Activated CD8-positive, alpha-beta memory T cell treated with anti-CD3 and anti-CD28 coated beads, Interleukin-2, amount 50 U/mL, for 48 hours (primary cell): ENCODE measurements at regions not wholly inside any gene's neighbourhood (a gene's known extent, or its start where the extent isn't known, plus 50 kb on each side); places are given as distances from the start of the nearest gene placed in this dataset.

Experiments
- DNase-seq: peaks from one replicate; pipeline ENCODE4 v3.0.0-alpha.2; 2020

GRCh38 chr15:60217161-60217560, 180.6 kb downstream of the ANXA2 start:
- no peak for DNase-seq

GRCh38 chr15:60218256-60218655, 179.5 kb downstream of the ANXA2 start:
- DNase-seq: no peak

GRCh38 chr15:60219866-60220265, 177.9 kb downstream of the ANXA2 start:
- no peak for DNase-seq

- no peak for DNase-seq
Observed at GRCh38 chr15:60221356-60221755, 176.4 kb downstream of the ANXA2 start.

GRCh38 chr15:60222404-60222803, 175.4 kb downstream of the ANXA2 start:
- no peak for DNase-seq

GRCh38 chr15:60223176-60223575, 174.6 kb downstream of the ANXA2 start:
- DNase-seq: no peak

GRCh38 chr15:60226924-60227323, 170.9 kb downstream of the ANXA2 start:
- DNase-seq: no peak

GRCh38 chr15:60228101-60228500, 169.7 kb downstream of the ANXA2 start:
- DNase-seq: no peak

- no peak for DNase-seq
Observed at GRCh38 chr15:60228619-60229018, 169.2 kb downstream of the ANXA2 start.

- no peak for DNase-seq
Observed at GRCh38 chr15:60235951-60236710, 161.7 kb downstream of the ANXA2 start.

GRCh38 chr15:60237446-60237845, 160.3 kb downstream of the ANXA2 start:
- no peak for DNase-seq

- no peak for DNase-seq
Observed at GRCh38 chr15:60243769-60244168, 154.0 kb downstream of the ANXA2 start.

- no peak for DNase-seq
Observed at GRCh38 chr15:60244813-60245212, 153.0 kb downstream of the ANXA2 start.

GRCh38 chr15:60250316-60250715, 147.5 kb downstream of the ANXA2 start:
- DNase-seq: no peak

- DNase-seq: no peak
Observed at GRCh38 chr15:60251300-60252070, 146.3 kb downstream of the ANXA2 start.

- no peak for DNase-seq
Observed at GRCh38 chr15:60254416-60254815, 143.4 kb downstream of the ANXA2 start.

- DNase-seq: no peak
Observed at GRCh38 chr15:60255390-60255789, 142.4 kb downstream of the ANXA2 start.

GRCh38 chr15:60257591-60258159, 140.1 kb downstream of the ANXA2 start:
- DNase-seq: no peak

GRCh38 chr15:60259469-60259868, 138.3 kb downstream of the ANXA2 start:
- no peak for DNase-seq

GRCh38 chr15:60264088-60264487, 133.7 kb downstream of the ANXA2 start:
- no peak for DNase-seq

- DNase-seq: no peak
Observed at GRCh38 chr15:60264566-60264965, 133.2 kb downstream of the ANXA2 start.

GRCh38 chr15:60265057-60265456, 132.7 kb downstream of the ANXA2 start:
- DNase-seq: no peak

GRCh38 chr15:60272623-60273022, 125.2 kb downstream of the ANXA2 start:
- DNase-seq: no peak

- DNase-seq: no peak
Observed at GRCh38 chr15:60275624-60276023, 122.2 kb downstream of the ANXA2 start.
